ENCODE measurements at regions not wholly inside any gene's neighbourhood (a gene's known extent, or its start where the extent isn't known, plus 50 kb on each side); places are given as distances from the start of the nearest gene placed in this dataset.
"Not testable (repeated sequence)": the region's sequence is repeated elsewhere in the genome, so short reads cannot be mapped to it uniquely, and the experiment has no call there.

DNA sequence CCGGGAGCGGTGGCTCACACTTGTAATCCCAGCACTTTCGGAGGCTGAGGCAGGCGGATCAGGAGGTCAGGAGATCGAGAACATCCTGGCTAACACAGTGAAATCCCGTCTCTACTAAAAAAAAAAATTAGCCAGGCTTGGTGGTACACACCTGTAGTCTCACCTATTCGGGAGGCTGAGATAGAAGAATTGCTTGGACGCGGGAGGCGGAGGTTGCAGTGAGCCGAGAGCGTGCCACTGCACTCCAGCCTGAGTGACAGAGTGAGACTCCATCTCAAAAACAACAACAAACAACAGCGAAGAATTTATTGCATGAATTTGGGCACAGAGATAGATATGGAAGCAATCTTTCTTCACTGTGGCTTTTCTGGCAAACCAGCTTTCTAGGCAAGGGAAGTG lies 432.9 kb downstream of the STK39 start:
- not testable (repeated sequence) for TF ChIP-seq EZH2 (IDR thresholded peaks at IDR 0.05); POLR2AphosphoS5 (IDR thresholded peaks at IDR 0.05; ENCODE audit: borderline replicate concordance, low read depth, low read length)
